ENCODE measurements at regions not wholly inside any gene's neighbourhood (a gene's known extent, or its start where the extent isn't known, plus 50 kb on each side); places are given as distances from the start of the nearest gene placed in this dataset.
A peak's percentile ranks its signal among the peaks of the same experiment; 100 is the strongest.

DNA sequence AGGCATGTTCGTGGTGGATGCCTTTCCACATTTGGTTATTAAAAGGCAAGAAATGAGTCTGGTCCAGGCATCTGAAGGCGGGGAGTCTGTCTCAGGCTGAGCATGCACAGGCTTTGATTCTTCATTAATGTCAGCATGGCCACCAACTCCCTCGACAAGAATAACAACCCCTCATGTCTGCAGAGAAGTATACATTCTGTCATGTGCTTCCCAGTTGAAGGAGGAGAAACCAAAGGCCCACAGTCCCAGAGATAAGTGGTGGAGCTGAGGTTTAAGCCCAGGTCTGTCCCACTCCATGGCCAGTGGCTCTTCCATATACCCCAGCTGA lies 61.6 kb upstream of the LAPTM5 start:
- H3K27me3 ChIP-seq (replicated peaks) = no peaks in the 10 kb centered on the region
- H3K27ac ChIP-seq = no peak overlapping the region
- DNase-seq (ENCODE audit: low read depth in 1 of 2, low spot score in 2 of 2) = no peak

DNA sequence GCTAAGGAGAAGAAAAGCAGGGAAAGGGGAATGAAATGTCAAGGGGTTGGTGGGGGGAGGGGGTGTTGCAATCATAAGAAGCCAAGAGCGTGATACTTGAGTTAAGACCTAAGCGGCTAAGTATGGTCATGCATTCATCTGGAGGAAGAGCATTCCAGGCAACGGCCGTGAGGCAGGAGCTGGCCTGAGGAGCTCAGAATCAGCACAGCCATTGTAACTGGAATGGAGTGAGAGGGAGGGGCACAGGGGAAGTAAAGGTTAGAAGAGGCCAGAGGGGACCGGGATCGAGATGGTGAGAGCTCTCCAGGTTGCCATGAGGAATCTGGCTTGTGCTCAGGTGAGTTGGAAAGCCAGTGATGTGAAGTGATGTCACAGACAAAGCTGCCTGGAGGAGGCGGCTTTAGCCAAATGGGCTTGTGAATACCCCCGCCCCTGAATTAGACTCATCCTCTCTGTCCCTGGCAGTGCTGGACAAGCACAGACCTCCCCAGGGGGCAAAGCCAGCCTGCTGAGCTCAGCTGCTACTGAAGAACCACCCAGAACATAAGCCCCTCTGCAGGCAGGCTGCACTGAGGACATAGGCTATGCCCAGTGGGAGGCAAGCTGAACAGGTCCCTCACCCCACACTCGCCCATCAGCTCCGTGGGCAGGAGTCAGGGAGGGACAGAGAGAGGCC lies 61.1 kb upstream of the LAPTM5 start:
- Histone ChIP-seq H3K36me3 (no peaks in the 10 kb centered on the region), H3K4me1 (replicated peaks) (peaks cover 30% of the 10 kb centered on the region), H3K27ac (no peak overlapping the region), H3K4me3 (no peak overlapping the region), H3K9me3 (replicated peaks) (no peaks in the 10 kb centered on the region), H3K27me3 (replicated peaks) (no peaks in the 10 kb centered on the region)
- DNase-seq (ENCODE audit: low read depth in 1 of 2, low spot score in 2 of 2) = no peak

More for the DNA sequence above, 61.6 kb upstream of the LAPTM5 start:
- no peak overlapping the region for H3K4me3 ChIP-seq
- peaks cover 32% of the 10 kb centered on the region for H3K4me1 ChIP-seq (replicated peaks)
- H3K36me3 ChIP-seq = no peaks in the 10 kb centered on the region
- H3K9me3 ChIP-seq (replicated peaks) = no peaks in the 10 kb centered on the region

DNA sequence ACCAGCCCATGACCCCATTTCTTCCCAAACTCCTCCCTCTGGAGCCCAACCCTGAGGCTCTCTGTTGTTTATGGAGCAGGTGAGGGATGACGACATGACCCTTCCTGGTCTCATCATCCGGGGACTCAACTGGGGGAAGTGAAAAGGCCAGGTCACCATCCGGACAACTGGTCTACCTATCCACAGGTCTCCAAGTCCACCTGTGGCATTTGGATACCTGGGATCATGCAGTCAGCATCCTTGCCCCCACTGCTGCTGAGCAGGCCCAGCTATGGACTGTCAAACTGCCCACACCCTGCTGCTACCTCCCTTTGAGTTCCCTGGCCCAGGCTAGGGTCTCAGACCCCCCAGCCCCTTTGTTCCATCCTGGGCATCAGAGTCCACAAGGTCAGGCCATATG lies 60.0 kb upstream of the LAPTM5 start:
- Histone ChIP-seq H3K4me1 (replicated peaks) (peaks cover 22% of the 10 kb centered on the region), H3K9me3 (replicated peaks) (no peaks in the 10 kb centered on the region), H3K27me3 (replicated peaks) (no peaks in the 10 kb centered on the region), H3K4me3 (no peak overlapping the region), H3K36me3 (no peaks in the 10 kb centered on the region), H3K27ac (no peak overlapping the region)
- no peak for DNase-seq (ENCODE audit: low read depth in 1 of 2, low spot score in 2 of 2)

DNA sequence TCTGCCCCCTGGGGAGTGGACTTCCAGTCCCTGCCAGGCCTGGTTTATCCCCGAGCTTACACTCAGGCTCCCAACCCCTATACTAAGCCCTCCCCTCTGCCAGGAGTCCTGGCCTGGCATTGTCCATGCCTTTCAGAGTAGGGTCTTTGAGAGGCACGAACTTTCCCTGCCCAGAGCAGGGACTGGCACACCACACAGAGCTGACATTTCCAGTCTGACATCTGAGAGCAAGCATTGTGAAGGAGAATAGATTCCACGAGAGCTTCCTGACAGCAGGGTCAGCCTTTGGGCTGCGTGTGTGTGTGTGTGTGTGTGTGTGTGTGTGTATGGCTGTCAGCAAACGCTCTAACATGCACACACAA lies 59.5 kb upstream of the LAPTM5 start:
- peak overlapping the region; percentile 37 for H3K27ac ChIP-seq
- no peaks in the 10 kb centered on the region for H3K36me3 ChIP-seq
- no peak overlapping the region for H3K4me3 ChIP-seq
- no peaks in the 10 kb centered on the region for H3K27me3 ChIP-seq (replicated peaks)
- DNase-seq (ENCODE audit: low read depth in 1 of 2, low spot score in 2 of 2) = no peak
- H3K4me1 ChIP-seq (replicated peaks) = peaks cover 22% of the 10 kb centered on the region
- H3K9me3 ChIP-seq (replicated peaks) = no peaks in the 10 kb centered on the region

DNA sequence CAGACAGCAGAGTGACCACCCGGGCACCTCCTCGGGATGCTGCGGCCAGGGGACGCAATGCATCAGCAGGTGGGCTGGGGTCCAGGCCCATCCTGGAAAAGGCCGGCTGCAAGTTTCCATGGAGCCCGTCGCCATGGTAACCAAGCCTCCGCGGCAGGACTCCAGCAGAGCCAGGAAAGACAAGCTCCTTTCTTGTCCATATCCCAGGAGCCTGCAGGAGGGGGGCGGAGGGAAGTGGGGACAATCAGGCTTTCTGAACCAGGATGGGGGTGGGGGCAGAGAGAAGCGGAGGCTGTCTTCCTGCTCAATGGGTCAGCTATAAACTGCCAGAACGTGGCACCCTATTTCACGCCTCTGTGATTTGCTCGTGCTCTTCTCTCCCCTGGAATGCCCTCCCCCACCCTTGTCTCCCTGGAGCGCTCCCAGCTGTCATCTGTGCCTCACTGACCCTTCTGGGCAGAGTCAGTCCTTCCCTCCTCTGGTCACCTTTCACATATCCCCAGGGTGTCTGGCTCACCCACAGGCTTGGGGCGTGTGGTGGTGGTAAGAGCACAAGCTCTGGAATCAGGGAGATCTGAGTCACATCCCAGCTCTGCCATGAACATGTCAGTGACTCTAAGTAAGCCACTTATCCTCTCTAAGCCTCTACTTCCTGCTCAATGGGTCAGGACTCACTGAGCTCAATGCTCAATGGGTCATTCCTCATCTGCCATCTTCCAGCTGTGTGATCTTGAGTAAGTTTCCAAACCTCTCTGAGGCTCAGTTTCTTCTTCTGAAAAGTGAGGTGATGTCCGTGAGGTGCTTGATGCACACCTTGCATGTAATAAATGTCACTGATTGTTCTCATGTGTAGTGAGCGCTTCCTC lies 58.9 kb upstream of the LAPTM5 start:
- peak; percentile 73 to 86 for DNase-seq (ENCODE audit: low read depth in 1 of 2, low spot score in 2 of 2)
- Histone ChIP-seq H3K36me3 (no peaks in the 10 kb centered on the region), H3K27ac (peak overlapping the region; percentile 37), H3K4me3 (no peak overlapping the region), H3K4me1 (replicated peaks) (peaks cover 22% of the 10 kb centered on the region), H3K27me3 (replicated peaks) (no peaks in the 10 kb centered on the region), H3K9me3 (replicated peaks) (no peaks in the 10 kb centered on the region)

DNA sequence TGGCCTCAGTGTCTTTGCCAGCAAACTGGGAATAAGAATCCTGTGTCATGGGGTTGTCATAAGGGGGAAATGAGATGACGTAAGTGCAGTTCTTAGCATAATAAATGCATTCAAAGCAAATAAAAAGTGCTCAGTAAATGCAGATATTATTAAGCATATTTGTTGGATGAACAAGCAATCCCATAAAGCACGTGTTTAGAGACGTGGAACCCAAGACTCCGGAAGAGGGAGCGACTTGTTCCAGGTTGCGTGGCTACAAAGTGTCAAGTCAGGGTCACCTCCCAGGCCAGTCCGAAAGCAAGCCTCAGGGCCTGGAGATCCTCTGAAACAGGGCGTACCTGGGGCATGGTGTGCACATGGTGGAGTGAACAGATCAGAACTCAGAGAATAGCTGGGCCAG lies 58.0 kb upstream of the LAPTM5 start:
- Histone ChIP-seq H3K4me3 (no peak overlapping the region), H3K27me3 (replicated peaks) (no peaks in the 10 kb centered on the region), H3K9me3 (replicated peaks) (no peaks in the 10 kb centered on the region), H3K4me1 (replicated peaks) (peaks cover 29% of the 10 kb centered on the region), H3K27ac (no peak overlapping the region), H3K36me3 (no peaks in the 10 kb centered on the region)
- no peak for DNase-seq (ENCODE audit: low read depth in 1 of 2, low spot score in 2 of 2)

DNA sequence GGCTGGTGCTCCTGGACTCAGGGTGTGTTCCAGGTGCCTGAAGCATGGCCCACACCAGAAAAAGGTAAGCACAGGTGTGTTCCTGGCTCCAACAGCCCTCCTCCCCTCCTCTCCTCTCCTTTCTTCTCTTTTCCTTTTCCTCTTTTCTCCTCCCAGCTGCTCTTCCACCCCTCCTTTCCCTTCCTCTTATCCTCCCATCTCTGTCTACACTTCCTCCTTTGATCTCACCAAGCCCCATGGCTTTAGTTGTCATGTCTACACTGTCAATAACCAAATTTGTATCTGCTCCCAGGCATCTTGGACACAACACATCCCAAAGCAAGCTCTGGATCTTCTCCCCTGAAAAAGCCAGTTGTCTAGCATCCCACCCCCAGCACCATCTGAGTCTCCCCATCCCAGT lies 56.7 kb upstream of the LAPTM5 start:
- no peaks in the 10 kb centered on the region for H3K36me3 ChIP-seq
- H3K27me3 ChIP-seq (replicated peaks) = no peaks in the 10 kb centered on the region
- no peak overlapping the region for H3K27ac ChIP-seq
- DNase-seq (ENCODE audit: low read depth in 1 of 2, low spot score in 2 of 2) = no peak
- H3K4me1 ChIP-seq (replicated peaks) = peaks cover 41% of the 10 kb centered on the region
- H3K4me3 ChIP-seq = no peak overlapping the region
- H3K9me3 ChIP-seq (replicated peaks) = no peaks in the 10 kb centered on the region

DNA sequence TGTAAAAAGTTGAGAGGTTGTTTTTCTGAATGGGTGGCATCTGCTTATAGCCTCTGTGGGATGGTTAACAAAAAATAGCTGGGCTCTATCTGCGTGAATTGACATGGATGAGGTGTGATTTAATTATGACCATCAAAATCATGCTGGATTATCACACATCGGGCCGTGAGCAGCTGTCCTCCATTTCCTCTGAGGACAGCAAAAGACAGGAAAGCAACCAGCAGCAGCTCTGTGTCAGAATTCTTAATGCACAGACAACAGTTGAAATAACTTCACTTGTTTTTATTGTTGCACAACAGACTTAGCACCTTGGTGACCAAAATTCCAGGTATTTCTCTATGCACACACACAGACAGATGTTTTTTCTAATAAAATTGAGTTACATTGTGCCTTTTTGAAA lies 54.5 kb upstream of the LAPTM5 start:
- no peak overlapping the region for H3K4me3 ChIP-seq

DNA sequence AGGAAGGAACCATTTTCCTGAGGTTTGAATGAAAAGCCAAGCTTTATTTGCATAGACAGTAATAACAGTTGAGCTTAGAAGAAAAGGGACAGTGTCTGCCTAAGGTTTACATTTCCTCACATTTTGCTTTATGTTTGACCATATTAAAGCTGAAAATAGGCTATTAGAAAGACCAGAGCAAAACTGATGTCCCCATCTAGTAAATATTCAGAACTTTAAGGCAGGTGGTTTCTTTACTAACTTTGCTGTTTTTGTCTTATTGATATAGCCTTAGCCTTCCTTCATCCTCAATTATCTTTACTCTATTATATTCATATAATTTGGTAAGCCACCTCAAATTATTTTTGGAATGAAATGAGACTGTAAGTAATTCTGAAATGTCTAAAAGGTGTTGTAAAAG lies 53.6 kb upstream of the LAPTM5 start:
- no peak for DNase-seq (ENCODE audit: low read depth in 1 of 2, low spot score in 2 of 2)
- no peak overlapping the region for H3K4me3 ChIP-seq
- H3K27ac ChIP-seq = no peak overlapping the region
- no peaks in the 10 kb centered on the region for H3K9me3 ChIP-seq (replicated peaks)
- H3K4me1 ChIP-seq (replicated peaks) = peaks cover 48% of the 10 kb centered on the region
- H3K27me3 ChIP-seq (replicated peaks) = no peaks in the 10 kb centered on the region
- no peaks in the 10 kb centered on the region for H3K36me3 ChIP-seq

More for the DNA sequence above, 54.5 kb upstream of the LAPTM5 start:
- Histone ChIP-seq H3K27ac (no peak overlapping the region), H3K36me3 (no peaks in the 10 kb centered on the region), H3K27me3 (replicated peaks) (no peaks in the 10 kb centered on the region), H3K4me1 (replicated peaks) (peaks cover 57% of the 10 kb centered on the region), H3K9me3 (replicated peaks) (no peaks in the 10 kb centered on the region)
- DNase-seq (ENCODE audit: low read depth in 1 of 2, low spot score in 2 of 2) = no peak

DNA sequence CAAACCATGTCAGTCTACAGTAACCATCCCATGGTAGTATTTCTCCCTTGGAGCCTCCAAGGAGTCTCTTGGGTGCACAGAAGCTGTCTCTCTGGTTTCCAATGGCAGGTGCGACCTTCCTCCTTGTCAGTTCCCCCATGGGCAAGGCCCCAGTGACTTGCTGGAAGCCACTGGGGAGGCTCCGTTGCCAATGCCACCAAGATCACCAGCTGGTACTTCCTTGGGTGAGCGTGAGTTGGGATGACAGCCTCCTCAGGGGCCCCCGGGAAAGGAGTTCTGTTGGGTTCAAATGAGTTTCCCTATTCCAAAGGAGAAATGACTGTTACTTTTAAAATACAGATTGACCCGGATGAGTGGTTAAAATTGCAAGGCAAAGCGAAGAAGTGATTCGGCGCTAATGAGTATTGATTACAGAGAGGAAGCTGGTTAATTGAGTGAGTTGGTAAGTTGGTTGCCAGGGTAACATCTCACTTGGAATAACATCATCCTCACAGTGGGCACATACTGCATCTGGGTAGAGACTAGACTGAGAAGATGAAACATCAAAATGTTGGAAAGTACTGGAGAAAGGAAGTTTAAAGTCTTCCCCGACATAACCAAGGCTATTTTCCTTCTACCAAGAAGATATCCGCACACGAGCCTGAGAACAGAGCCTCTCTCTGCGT lies 53.0 kb upstream of the LAPTM5 start:
- no peaks in the 10 kb centered on the region for H3K27me3 ChIP-seq (replicated peaks)
- peak overlapping the region; percentile 60 for H3K27ac ChIP-seq
- peaks cover 42% of the 10 kb centered on the region for H3K4me1 ChIP-seq (replicated peaks)
- no peak overlapping the region for H3K4me3 ChIP-seq
- DNase-seq (ENCODE audit: low read depth in 1 of 2, low spot score in 2 of 2) = no peak
- H3K9me3 ChIP-seq (replicated peaks) = no peaks in the 10 kb centered on the region
- H3K36me3 ChIP-seq = no peaks in the 10 kb centered on the region

DNA sequence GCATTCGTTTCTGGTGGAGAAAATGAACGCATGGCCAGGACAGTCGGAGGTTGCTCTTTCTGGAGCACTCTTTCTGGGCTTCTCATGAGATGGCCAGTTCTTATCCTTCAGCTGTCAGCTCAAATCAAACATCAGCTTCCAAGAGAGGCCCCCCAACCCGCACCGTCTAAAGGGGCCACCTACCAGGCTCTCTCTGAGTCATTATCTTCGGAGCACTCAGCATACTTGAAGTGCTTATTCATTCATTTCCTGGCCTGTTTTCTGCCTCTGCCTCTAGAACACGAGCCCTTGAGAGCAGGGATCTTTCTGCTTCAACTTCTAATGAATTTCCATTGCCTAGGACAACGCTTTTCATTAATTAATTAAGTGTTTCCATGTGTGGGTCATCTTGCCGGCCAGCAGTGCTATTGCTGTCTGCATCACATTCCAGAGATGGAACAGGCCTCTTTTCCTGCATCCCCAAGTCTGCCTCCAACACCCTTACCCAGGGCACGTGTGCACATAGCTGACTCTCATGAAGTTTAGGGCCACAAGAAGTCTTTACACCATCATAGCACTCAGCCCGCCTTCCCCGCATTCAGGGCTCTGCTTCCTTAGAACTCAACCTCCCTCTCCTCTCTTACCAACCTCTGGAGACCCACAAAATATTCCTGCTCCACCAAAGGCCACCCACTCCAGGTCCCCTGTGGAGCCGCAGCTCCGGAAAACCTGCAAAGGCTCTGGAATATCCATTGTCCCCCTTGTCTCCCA lies 52.1 kb upstream of the LAPTM5 start:
- Histone ChIP-seq H3K4me3 (no peak overlapping the region), H3K27ac (peak overlapping the region; percentile 60), H3K27me3 (replicated peaks) (no peaks in the 10 kb centered on the region), H3K36me3 (no peaks in the 10 kb centered on the region), H3K4me1 (replicated peaks) (peaks cover 40% of the 10 kb centered on the region), H3K9me3 (replicated peaks) (no peaks in the 10 kb centered on the region)
- DNase-seq (ENCODE audit: low read depth in 1 of 2, low spot score in 2 of 2) = peak; percentile 88 to 92

DNA sequence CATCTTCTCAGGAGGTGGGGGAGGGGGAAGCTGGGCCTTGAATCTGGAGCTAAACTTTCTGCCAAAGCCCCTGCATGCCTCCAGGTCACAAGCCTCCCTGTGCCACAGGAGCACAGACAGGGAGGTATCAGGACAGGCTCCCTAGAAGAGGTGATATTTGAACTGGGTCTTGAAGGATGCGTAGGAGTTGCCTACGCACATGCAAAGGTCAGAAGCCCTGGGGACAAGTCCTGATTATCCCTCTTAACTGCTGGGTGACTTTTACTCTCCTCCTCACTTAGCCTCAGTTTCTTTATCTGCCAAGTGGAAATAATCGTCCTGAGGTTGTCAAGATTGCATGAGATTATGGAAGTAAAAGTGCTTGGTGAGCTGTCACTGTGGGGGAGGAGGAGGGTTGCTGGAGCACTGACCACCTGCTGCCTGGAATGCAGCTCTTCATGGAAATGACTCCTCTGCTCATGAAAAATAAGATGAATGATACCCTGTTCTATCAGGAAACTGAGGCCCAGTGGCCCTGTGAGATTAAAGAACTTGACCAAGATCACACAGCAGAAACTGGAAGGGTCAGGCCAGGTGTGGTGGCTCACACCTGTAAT lies 50.6 kb upstream of the LAPTM5 start:
- no peaks in the 10 kb centered on the region for H3K36me3 ChIP-seq
- no peak overlapping the region for H3K4me3 ChIP-seq
- peak overlapping the region; percentile 60; the same call in 1 of the 2 replicates for H3K27ac ChIP-seq
- H3K27me3 ChIP-seq (replicated peaks) = no peaks in the 10 kb centered on the region
- no peaks in the 10 kb centered on the region for H3K9me3 ChIP-seq (replicated peaks)
- no peak for DNase-seq (ENCODE audit: low read depth in 1 of 2, low spot score in 2 of 2)
- peaks cover 40% of the 10 kb centered on the region for H3K4me1 ChIP-seq (replicated peaks)

DNA sequence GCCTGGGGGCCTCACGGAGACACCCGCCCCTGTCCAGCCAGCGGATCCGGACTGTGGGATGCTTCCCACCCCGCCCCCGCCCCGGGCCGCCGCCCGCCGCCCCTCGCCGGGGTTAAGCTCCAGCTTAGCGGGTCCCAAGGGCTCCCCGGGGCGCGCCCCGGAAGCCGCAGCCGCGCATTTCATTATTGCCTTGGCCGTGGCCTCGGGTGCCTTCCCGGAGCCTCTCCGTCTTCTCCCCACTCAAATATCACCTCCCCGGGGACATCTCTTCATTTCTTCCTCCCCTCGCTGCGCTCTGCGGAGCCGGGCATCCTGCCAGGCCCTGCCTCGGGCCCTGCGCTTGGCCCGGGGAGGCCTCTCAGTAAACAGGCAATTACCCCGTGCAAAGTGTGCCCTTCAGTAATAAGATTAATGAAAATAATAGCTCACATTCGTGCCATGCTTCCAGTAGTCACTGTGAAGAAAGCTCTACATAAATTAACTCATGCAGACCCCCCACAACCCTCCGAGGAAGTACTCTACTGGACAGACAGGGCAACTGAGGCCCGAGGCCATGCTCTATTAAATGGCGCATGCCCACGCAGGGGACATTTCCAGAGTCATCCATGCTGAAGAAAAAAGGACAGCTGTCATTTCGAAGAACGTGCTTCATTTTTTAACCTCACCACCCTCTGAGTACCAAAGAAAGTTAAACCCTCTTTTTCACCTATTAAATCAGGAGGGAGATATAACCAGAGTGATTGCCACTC lies 49.9 kb upstream of the LAPTM5 start:
- Histone ChIP-seq H3K4me3 (no peak overlapping the region), H3K9me3 (replicated peaks) (no peaks in the 10 kb centered on the region), H3K4me1 (replicated peaks) (peaks cover 40% of the 10 kb centered on the region), H3K27ac (no peak overlapping the region), H3K36me3 (no peaks in the 10 kb centered on the region), H3K27me3 (replicated peaks) (no peaks in the 10 kb centered on the region)
- DNase-seq (ENCODE audit: low read depth in 1 of 2, low spot score in 2 of 2) = peak in 1 of 2 experiments; percentile 34

Data from SJSA1 (cell line).